IPS-NIHi11 (cell line): ENCODE measurements at regions not wholly inside any gene's neighbourhood (a gene's known extent, or its start where the extent isn't known, plus 50 kb on each side); places are given as distances from the start of the nearest gene placed in this dataset.

Source experiments
- DNase-seq: peaks from one replicate; pipeline ENCODE4 v3.0.0; 2012; ENCODE audit warnings: mixed read lengths, low spot score

DNA sequence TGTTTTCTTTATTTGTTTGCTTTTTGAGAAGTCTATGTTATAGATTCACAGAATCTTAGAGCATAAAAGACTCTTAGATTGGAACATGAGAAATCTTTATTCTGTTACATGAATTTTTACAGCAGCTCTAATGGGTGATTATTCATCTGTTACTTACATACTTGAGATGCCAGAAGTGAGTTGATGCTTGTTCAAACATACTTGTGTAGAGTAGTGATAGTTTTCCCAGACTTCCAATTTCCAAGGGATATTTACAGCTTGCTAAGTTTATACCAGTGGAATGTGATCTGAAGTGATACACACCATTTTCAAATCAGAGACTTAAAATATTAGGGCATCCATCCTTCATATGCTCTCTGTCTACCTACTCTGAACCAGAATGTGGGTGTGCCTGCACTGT lies 252.9 kb upstream of the SMIM31 start:
- DNase-seq = no peak

DNA sequence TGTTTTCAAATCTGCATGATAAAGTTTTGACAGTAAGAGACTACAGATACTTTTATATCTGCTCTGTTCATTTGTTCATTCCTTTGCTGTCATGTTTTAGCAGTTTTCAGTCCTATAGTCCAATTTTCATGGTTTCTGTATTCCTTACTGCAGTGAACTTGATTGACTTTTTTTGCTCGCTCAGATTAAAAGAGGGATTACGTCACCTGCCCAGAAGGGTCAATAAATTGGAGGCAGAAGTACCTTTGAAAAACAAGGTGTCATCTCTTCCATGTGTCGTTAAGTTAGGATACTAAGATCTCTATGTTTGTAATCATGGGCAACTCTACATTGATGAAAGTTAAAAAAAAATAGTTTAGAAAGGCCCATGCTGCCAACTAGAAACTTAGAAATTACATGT lies 250.1 kb upstream of the SMIM31 start:
- no peak for DNase-seq

DNA sequence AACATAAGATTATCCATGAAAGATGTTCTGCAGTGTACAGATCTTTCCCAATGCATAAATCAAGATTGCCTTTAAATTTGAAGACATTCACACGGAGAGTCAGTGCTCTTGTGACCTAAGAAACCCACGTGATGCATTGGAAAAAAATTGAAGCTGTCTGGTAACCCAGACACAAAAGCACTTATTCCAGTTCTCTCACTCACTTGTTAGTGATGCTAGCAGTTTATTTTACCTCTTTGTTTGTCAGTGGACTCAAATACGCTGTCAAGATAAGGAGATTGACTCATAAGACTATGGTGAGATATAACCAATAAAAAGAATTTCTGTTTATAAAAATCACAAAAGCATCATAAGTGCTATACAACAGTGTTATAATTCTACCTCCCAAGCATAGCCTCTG lies 245.8 kb upstream of the SMIM31 start:
- no peak for DNase-seq

DNA sequence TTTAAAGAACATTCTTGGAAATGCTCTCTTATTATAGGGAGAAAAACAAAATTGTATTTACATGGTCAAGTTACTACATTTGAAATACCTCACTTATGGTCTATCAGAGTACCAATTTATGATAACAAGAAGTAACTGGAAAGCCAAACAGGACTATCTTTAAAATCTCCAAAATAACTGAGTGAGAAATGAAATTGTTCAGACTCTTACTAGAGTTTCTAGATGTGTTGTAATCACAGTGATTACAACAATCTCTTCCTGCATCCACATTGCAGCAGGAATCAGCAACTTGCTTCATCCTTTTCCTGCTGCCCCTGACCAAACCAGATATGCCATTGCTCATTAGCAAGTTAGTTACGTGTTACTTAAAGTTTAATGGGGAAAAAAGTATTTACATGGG lies 245.2 kb upstream of the SMIM31 start:
- no peak for DNase-seq

DNA sequence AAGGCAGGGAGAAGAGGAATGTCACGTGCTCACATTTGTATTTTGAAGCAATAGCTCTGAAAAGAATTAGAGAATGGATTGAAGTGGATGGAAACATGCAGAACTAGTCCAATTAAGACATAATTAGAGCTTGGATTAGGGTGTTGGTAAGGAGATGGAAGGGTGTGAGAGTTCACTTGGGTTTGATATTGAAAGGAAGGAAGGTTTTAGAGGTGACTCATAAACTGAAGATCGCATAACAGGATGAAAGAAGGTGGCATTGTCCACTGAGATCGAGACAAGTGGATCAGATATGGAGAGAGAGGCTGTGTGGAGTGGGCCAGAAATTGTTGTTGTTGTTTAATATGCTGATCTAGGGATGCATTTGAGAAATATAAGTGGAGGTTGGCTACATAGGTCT lies 244.0 kb upstream of the SMIM31 start:
- no peak for DNase-seq

DNA sequence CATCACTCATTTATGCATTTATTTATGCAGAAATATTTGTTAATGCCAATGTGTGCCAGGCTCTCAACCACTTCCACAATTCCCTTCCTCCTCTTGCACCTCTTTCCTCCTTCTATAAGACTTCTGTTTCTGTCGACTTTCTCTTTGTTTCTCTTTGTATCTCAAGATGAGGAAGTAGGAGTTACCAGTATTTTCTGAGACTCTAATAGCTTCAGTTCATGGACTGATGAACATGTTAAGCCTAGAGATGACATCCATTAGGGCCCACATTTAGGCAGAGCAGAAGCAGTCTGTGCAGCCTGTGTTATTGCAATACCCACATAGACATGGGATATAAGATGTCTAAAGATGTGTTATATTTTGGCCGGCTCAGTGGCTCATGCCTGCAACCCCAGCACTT lies 241.8 kb upstream of the SMIM31 start:
- DNase-seq = no peak

DNA sequence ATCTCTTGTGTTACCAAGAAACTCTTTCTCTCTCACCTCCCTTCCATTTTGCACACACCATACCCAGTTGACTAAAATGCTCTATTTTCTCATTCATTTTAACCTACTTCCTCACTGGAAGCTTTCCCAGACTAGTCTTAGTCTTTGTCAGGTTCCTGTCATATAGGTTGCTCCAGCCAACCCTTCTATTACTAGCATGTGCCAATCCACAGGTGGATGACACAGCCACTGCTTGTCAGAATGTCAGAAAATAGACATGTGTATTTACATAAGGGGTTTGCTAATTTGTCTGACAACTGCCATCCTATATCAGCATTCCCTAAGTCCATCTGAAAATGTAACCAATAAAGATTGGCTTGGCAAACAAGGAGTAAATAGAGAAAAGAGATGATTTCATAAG lies 239.2 kb upstream of the SMIM31 start:
- DNase-seq = no peak

DNA sequence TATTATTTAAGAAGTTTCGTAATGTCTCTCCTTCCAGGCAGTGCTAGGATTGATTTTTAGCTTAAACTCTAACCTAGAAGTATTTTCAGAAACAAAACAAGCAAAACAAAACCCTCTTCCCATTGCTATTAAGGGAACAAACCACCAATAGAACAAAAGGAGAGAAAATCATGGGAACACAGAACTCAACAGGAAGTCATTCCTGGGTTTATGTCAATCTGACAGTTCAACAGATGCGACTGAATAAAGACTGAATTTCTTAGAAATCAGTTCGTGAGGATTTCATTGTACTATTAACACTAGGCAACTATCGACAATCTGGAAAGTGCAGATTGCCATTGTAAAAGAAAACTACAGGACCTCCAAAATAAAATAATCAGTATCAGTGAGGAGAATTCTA lies 229.1 kb upstream of the SMIM31 start:
- no peak for DNase-seq

DNA sequence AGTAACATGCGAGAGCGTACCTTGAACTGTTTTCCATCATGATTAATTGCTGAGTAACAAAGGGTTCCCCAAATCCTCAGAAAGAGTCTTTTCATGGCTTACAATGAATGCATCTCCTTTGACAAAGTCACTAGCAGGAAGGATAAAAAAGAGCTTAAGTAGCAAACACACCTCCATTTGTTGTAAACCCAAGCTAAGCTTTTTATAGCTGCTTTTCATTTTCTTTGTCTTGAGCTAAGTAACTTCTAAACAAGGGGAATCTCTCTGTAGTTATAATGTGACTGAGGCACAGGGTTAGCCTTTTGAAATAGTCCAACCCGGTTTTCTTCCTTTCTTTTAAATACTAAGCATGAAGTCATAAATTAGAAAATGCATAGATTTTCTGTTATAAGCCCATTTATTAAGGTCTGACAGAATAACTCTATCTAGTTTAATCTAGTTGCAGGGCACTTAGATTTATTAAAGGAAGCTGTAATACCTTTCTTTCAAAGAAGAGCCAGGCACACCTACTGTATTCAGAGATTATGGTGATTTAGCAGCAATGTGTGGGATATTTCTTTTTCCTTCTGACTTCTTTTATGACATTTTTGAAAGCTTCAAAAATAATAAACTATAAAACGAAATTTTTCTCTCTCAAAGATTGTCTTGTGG lies 226.9 kb upstream of the SMIM31 start:
- no peak for DNase-seq

DNA sequence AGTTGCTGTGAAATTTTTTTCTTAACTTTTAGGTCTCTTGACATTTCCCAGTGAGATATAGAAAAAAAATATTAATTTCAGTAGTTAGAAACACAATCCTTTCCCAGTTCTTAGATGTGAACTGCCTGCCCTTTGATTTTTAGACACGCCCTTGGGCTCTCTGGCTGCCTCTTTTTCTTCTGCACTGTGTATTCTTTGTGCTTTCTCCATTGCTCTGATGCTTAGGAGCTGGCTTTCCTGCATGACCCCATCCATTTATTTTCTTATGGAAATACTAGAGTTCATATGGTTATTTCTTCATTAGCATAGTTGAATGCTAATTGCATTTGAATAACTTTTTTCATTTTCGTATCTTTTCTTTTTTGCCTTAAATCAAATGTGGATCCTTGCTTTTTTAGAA lies 224.9 kb upstream of the SMIM31 start:
- no peak for DNase-seq

DNA sequence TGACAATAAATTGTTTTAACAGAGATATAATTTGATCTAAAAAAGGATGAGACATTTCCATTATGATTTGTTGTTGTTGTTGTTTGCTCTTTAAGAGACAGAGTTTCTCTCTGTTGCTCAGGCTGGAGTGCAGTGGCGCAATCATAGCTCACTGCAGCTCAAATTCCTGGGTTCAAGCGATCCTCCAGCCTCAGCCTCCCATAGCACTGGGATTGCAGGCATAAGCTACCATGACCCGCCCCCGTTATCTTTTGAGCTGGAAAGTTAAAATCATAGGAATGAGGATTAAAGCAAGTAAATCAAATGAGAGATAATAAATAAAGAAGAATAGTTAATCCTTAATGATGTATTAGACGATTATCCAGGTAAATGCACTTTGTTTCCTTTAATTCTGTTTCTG lies 224.4 kb upstream of the SMIM31 start:
- DNase-seq = no peak

DNA sequence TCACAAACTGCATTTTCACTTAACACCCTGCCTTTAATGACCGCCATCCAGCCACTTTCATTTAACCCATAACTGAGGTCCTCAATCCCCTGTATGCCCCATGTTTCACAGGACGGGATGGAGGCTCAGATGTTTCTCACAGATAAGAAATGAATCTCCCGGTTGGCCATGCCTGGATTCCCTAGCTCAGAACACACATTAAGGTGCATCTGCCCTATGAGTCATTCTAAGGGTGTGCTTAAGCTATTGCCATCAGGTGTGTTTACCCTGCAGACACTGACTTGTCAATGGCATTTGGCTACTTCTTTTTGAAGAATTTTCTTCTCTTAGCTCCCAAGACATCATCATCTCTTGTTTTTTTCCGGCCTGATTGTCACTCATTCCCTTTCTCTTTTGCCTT lies 222.6 kb upstream of the SMIM31 start:
- DNase-seq = no peak

DNA sequence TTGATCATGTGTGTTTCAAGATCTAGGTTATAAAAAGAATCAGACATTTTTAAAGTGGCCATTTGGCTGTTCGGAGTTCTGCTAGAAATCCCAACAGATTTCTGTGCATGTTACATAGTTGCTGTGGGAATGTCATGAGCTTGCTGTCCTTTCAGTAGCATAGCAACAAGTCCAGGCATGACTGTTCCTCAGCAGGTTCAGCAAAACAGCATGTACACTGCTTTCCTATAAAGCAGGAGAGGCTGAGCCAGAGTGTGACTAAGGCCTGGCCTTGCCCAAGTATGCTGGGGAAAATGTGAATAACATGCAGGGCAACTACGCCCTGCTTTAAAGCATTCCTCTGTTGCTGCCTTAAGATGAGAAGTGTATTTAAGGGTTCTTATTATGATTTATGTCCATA lies 217.1 kb upstream of the SMIM31 start:
- no peak for DNase-seq

DNA sequence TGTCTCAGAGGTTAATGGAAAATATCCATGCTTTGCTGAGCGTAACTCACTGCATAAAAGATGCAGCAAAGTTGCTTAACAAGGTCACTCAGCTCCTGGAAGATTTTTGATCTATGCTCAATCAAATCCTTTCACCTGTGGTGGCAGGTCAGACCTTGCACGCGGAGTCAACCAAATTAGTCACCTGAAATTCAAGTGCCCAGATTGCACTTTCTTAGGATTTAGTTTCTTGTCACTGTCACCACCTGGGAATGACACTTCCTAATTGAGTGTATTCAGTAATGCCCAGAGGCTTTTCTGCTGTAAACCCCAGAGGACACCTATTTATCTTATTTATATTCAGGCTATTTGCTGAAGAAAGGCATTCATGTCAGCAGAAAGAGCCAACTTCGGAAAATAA lies 215.8 kb upstream of the SMIM31 start:
- DNase-seq = no peak

DNA sequence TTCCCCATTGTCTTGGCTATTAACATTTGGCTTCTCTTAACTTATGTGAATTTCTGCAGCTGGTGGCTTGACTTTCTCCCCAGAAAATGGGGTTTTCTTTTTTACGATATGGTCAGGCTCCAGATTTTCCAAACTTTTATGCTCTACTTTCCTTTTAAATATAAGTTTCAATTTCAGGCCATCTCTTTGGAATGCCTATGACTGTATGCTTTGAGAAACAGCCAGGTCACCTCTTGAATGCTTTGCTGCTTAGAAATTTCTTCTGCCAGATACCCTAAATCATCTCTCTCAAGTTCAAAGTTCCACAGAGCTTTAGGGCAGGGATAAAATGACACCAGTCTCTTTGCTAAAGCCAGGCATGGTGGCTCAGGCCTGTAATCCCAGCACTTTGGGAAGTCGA lies 212.9 kb upstream of the SMIM31 start:
- no peak for DNase-seq

DNA sequence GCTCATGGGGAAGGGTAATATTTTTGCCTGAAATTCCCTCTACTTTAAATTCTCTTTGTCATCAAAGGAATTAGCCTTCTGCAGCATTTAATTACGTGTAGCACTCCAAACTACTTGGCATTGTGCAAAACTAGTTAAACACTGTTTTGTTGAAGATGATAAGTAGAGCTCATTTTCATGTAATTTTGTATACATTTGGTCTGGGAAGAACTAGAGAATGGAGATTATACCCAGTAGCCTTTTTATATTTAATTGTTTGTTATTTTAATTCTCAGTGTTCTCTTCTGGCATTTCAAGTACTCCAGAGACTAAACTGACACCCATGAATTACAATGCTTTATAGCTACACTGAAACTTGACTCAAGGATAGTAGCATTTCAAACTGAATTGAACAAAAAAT lies 211.5 kb upstream of the SMIM31 start:
- DNase-seq = no peak

DNA sequence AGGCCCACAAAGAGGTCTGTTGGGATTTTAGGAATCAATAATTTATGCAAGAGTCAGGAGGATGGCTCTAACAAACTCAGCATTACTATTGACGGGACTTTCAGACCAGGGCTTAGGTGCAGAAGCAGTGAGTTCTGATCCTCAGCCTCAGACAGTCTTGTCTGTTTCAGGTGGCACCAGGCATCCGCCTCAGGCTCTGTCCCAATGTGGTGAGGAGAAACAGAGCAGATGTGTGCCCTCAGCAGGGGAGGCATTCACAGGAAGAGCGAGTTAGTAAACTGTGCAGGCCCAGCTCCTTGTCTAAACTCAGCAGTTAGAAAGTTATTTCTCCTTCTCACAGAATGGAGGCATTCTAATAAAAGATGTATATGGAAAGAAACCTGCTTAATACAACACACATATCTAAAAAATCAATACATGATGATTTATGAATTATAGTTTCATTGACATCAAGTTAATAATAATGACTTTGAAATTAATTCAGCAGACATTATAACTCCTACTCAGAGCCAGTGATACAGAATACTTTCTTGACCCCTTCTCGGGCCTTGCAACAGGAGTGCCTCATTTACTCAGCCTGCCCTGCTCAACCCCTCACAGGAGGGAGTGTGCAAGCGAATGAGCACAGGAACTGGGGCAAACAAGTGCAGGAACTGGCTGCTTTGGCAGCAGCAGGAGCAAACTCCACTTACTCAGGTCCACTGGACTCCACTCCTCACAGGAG lies 202.8 kb upstream of the SMIM31 start:
- no peak for DNase-seq

DNA sequence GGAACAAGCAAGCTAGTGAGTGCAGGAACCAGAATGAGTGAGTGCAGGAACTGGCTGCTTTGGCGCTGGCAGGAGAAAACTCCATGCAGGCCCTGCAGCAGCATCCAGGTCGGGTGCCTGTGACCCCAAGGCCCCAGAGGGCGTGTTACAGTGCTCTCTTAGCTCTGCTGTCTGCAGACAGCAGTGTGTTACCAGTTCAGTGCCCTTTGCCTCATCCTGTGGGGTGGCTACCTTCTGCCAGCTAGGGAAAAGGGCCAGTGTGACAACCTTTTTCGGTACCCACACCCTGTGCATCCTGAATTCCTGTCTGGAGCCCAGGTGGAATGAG lies 202.3 kb upstream of the SMIM31 start:
- no peak for DNase-seq

DNA sequence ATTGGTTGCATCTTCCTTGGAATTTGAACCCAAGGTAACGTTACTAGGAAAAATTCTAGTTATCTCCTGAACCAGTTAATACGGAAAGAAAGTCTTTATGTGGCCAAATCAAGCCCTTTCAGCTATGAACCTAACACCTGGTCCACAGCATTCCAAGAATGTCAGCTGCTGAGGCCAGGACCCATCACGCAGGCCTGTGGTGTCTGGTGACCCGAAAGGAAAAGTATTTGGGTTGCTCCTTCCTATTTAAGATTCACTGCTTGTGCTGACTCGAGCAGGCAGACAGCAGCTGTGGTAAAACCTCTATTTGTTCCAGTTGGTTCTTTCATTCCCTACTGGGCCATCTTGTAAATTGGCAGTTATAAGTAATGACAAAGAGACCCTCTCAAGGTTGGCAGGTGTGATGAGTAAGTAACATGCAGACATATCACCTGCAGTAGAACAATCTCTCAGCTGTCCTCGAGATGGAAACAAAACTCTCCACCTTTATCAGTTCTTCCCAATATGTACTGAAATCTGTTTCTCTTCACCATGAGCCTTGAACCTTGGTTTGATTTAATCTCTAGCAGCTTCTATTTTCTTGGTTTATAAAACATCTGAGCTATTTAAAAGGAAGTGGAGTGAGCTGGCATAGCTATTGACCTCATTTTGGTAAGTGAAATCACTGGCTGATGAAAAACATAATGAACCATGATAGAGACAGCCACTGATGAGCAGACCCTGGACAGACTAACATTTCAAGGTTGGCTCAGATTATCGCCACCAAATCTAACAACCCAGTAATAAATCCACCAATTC lies 182.1 kb upstream of the SMIM31 start:
- DNase-seq = no peak

DNA sequence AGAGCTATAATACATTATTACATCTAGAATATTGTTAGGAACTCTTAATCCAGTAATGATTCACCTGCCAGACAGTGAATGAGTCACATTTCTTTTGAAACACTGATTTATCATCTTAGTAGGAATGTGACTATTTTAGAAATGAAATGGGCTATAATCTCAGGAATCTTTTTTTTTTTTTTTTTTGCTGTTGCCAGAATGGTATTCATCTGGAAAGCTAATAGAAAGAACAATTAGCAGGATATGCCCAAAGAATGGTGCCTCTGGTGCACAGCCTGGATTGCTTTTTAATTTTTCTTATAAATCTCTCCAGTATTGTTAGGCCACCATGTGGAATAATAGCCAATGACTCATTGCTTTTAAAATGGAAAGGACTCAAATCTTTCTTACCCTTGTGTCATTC lies 181.1 kb upstream of the SMIM31 start:
- DNase-seq = no peak

DNA sequence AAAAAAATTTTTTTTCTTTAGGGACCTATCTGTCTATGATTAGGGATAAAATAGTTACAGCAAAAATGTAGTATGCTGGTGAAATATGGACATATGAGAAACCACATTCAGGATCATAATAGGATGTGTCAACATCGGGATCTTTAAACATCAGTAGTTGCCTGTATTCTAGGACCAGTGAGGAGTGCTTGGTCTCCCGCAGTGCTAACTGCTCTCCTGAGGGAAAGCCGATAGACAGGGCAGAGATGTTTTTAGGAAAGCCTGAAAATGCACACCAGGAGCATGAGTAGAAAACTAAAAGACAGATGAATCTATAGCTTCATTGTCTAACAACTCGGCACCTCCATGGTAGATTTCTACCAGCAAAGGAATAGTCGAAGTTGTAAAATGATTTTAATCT lies 178.1 kb upstream of the SMIM31 start:
- no peak for DNase-seq

DNA sequence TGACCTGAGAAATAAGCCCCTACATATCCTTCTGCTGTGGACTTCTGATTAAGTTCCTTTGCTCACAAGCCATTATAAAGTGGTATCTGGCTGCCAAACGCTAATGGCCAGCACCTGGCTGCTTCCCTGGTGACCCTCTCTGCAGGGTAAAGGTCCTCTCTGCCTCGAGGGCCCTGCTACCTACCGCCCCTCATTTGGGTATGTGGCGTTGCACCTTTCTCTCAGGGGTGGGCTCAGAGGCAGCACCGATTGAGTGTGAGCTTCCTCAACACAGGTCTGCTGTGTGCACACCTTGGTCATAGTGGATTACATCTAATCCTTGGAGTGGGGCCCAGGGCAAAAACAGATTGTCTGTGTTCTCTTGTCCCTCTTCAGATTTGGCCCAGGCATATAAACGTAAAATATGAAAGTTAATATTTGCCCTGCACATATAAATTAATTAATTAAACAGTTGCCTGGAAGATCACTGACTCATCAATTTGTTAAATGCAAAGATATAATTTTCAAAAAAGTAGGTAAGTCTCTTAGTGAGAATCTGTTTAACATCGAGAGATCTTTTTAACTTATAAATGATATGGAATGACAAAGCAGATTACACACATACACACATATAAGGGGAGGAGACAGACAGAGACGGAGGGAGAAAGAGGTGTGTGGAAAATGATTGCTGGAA lies 174.5 kb upstream of the SMIM31 start:
- DNase-seq = no peak

DNA sequence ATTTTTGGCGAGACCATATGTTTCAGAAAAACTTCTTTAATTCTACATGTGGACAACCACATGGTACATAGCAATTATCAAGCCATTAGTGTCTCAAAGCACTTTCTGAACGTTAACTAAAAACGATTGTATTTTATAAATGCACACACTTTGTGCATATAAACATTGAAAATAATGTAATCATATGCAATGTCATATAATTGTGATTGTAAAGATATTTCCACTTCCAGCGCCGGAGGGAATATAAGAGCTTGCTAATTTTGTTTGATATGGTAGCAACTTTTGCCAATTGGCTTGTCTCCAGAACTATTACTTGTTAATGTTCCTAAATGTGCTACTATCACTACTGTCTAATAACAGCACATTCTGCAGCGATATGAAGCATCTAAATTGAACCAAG lies 162.3 kb upstream of the SMIM31 start:
- DNase-seq = no peak
